Transverse colon (tissue), 4 donors: ENCODE measurements at regions not wholly inside any gene's neighbourhood (a gene's known extent, or its start where the extent isn't known, plus 50 kb on each side); places are given as distances from the start of the nearest gene placed in this dataset.

Experiments used
- DNase-seq: peaks from one replicate; pipeline ENCODE4 v3.0.0-alpha.2; 2019
- H3K27ac ChIP-seq, 4 donors: fragments of 200-600 bp; sonication (generic); 2 replicates each; pipeline ENCODE4 v1.5.1; 2016 to 2018; ENCODE audit warnings: inconsistent platforms in 4 of 4
- H3K27me3 ChIP-seq: fragments of 200-600 bp; sonication (generic); 2 replicates; pipeline ENCODE4 v1.5.1; 2017; ENCODE audit warnings: inconsistent platforms
- H3K36me3 ChIP-seq, 4 donors: fragments of 200-600 bp; sonication (generic); 2 replicates each; pipeline ENCODE4 v1.5.1; 2017 to 2019; ENCODE audit warnings: inconsistent platforms in 4 of 4
- H3K4me1 ChIP-seq, 4 donors: fragments of 200-600 bp; sonication (generic); 2 replicates each; pipeline ENCODE4 v1.5.1; 2017 to 2020; ENCODE audit warnings: inconsistent platforms in 4 of 4
- H3K4me3 ChIP-seq, 4 donors: fragments of 200-600 bp; sonication (generic); 1 replicate in 1 of 4; 2 replicates in 3 of 4; pipeline versions ENCODE4 v1.5.1 to v1.6.1; 2017 to 2019; ENCODE audit warnings: inconsistent platforms in 4 of 4
- H3K9me3 ChIP-seq, 2 donors: fragments of 200-600 bp; sonication (generic); 2 replicates each; pipeline ENCODE4 v1.5.1; 2017 to 2019; ENCODE audit warnings: inconsistent platforms in 2 of 2
- CTCF ChIP-seq, 5 experiments: fragments of 200-600 bp in 3 of 5; fragments of 450-650 bp in 2 of 5; sonication (generic) in 3 of 5; IDR thresholded peaks; 1 replicate in 2 of 5; 2 replicates in 3 of 5; pipeline ENCODE4 v1.5.1; 2016 to 2017; ENCODE audit warnings: antibody characterized with exemption in 5 of 5, inconsistent platforms in 3 of 5, mild to moderate bottlenecking in 2 of 5, moderate library complexity in 1 of 5
- EP300 ChIP-seq: sonication (generic); formaldehyde crosslinking; IDR thresholded peaks from one replicate; pipeline ENCODE4 v1.6.1; 2017; ENCODE audit warnings: antibody characterized with exemption, low read depth
- POLR2A ChIP-seq: fragments of 450-650 bp; IDR thresholded peaks from one replicate; pipeline ENCODE4 v1.6.1; 2016; ENCODE audit warnings: antibody characterized with exemption, mild to moderate bottlenecking, moderate library complexity
- POLR2AphosphoS5 ChIP-seq, 3 donors: sonication (generic); formaldehyde crosslinking; IDR thresholded peaks; one replicate each; pipeline ENCODE4 v1.6.1; 2016; ENCODE audit warnings: antibody characterized with exemption in 3 of 3
- WGBS, 2 donors: methylation state at CpG; one replicate each; pipeline ENCODE4 v1.1.5; 2018; ENCODE audit warnings: low coverage in 1 of 2; 5-methylcytosine and 5-hydroxymethylcytosine counted together
- in situ Hi-C, 4 donors: fragments of 200-750 bp; cut with MboI; loops; one replicate each; pipeline versions ENCODE4 v1.15.0 to v1.15.1; 2017; ENCODE audit warnings: low sequenced_read_pairs in 3 of 4, low pct_ligation_motif_present in 1 of 4, low pct_unique_long_range_greater_than_20kb in 1 of 4
- intact Hi-C: fragments of 100-400 bp; cut with DNase I; formaldehyde crosslinking; loops from one replicate; pipeline ENCODE4 v1.15.1; 2023; ENCODE audit warnings: low total_unique reads

DNA sequence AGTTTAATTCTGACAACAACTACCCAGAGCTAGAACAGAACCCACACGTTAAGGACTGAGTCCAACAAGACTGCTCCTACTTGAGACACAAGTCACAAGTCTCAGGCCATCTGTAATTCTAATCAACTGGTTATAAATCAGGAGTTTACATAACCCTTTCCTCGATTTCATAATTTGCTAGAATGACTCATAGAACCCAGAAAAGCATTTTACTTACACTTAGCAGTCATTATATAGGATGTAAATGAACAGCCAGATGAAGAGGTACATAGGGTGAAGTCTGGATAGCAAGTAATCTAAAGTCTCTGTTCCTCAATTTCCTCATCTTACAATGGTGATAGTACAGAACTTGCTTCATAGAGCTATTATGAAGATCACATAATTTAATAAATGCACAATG lies 1018.2 kb downstream of the DIPK2A start:
- 29 to 36% methylated on average over 2 of the region's 2 CpGs for WGBS, 2 donors
- DNase-seq: no peak
- intact Hi-C loops (no loop called here), in situ Hi-C loops (no loop called here)
- Histone ChIP-seq H3K9me3 (no peaks in the 10 kb centered on the region), H3K27ac (no peak overlapping the region), H3K36me3 (no peaks in the 10 kb centered on the region), H3K27me3 (no peaks in the 10 kb centered on the region), H3K4me3 (no peak overlapping the region), H3K4me1 (no peaks in the 10 kb centered on the region)
- TF ChIP-seq EP300 (no peak), POLR2AphosphoS5 (IDR thresholded peaks at IDR 0.05) (no peak), CTCF (IDR thresholded peaks at IDR 0.05) (no peak)

DNA sequence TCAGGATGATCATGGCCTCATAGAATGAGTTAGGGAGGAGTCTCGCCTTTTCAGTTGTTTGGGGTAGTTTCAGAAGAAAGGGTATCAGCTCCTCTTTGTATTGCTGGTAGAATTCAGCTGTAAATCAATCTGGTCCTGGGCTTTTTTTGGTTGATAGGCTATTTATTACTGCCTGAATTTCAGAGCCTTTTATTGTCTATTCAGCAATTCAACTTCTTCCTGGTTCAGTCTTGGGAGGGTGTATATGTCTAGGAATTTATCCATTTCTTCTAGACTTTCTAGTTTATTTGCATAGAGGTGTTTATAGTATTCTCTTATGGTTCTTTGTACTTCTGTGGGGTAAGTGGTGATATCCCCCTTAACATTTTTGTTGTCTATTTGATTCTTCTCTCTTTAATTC lies 1024.2 kb downstream of the DIPK2A start:
- no peak for TF ChIP-seq POLR2A
- no peak for TF ChIP-seq POLR2AphosphoS5 (IDR thresholded peaks at IDR 0.05)
- TF ChIP-seq CTCF (IDR thresholded peaks at IDR 0.05): no peak
- no peak for TF ChIP-seq EP300
- intact Hi-C loops (no loop called here), in situ Hi-C loops (no loop called here)
- H3K4me3 ChIP-seq: no peak overlapping the region
- H3K27me3 ChIP-seq: no peaks in the 10 kb centered on the region
- no peaks in the 10 kb centered on the region for H3K36me3 ChIP-seq
- no peaks in the 10 kb centered on the region for H3K4me1 ChIP-seq
- H3K9me3 ChIP-seq: no peaks in the 10 kb centered on the region
- H3K27ac ChIP-seq: no peak overlapping the region
- DNase-seq: no peak
- WGBS, 2 donors: 44 to 67% methylated on average over 1 of the region's 1 CpG

DNA sequence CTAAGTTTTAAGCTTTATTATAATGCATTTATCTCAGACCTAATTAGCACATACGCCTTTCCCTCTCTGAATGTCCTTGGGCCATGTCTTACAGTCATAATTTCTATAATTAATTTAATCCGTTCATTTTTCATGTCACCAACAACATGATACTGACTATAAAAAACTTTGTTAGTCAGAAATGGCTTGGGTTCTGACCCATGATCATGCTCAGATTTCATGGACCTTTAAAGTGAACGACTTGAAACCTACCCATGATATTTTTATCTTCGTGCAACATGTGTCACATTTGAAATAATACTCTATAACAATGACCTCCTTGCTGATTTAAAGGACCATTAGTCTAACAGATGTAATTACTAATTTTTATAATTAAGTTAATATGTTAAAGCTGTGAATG lies 1033.8 kb downstream of the DIPK2A start:
- in situ Hi-C loops: no loop called here
- no peaks in the 10 kb centered on the region for H3K9me3 ChIP-seq
- H3K27me3 ChIP-seq: no peaks in the 10 kb centered on the region
- no peaks in the 10 kb centered on the region for H3K4me1 ChIP-seq
- no peak for DNase-seq
- no peak for TF ChIP-seq EP300
- no peak for TF ChIP-seq CTCF (IDR thresholded peaks at IDR 0.05)
- TF ChIP-seq POLR2A: no peak
- no peak for TF ChIP-seq POLR2AphosphoS5 (IDR thresholded peaks at IDR 0.05)
- 58 to 76% methylated on average over 3 to 4 of the region's 4 CpGs for WGBS, 2 donors
- H3K36me3 ChIP-seq: no peaks in the 10 kb centered on the region
- intact Hi-C loops: no loop called here
- no peak overlapping the region for H3K4me3 ChIP-seq
- H3K27ac ChIP-seq: no peak overlapping the region

DNA sequence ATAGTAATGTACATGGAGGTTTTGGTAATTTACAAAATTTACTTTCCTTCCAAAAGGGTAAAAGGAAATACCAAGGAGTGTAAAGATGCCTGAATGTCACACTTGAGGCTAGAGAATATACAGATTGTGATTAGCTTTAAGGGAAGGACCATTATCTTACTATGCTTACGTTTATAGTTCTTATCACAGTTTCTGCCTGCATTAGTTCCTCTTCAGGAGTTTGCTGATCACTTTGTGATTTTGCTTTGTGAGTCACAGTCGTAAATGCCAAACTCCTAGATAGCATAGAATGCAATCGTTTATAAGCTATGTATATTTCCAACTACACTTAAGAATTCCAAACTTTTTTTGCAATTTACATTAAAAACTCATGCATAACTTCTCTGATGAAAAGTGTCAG lies 1034.6 kb downstream of the DIPK2A start:
- no peaks in the 10 kb centered on the region for H3K36me3 ChIP-seq
- no peak overlapping the region for H3K4me3 ChIP-seq
- WGBS, 2 donors: 23 to 30% methylated on average over 3 of the region's 3 CpGs
- H3K4me1 ChIP-seq: no peaks in the 10 kb centered on the region
- DNase-seq: no peak
- in situ Hi-C loops (no loop called here), intact Hi-C loops (no loop called here)
- TF ChIP-seq EP300 (no peak), CTCF (IDR thresholded peaks at IDR 0.05) (no peak), POLR2A (no peak), POLR2AphosphoS5 (IDR thresholded peaks at IDR 0.05) (no peak)
- H3K9me3 ChIP-seq: no peaks in the 10 kb centered on the region
- H3K27me3 ChIP-seq: no peaks in the 10 kb centered on the region
- no peak overlapping the region for H3K27ac ChIP-seq
